Caco-2 (cell line): ENCODE measurements at regions not wholly inside any gene's neighbourhood (a gene's known extent, or its start where the extent isn't known, plus 50 kb on each side); places are given as distances from the start of the nearest gene placed in this dataset.

Experiments
- BruUV-seq: library from RNA; stranded (reverse); fragments of 400-500 nt; replicated peaks from 2 replicates; lab custom pipeline; 2021; lab: Mats Ljungman, UMichigan
- CTCF ChIA-PET: fragments of 300-600 bp; sonication (Branson Sonifier 250); formaldehyde crosslinking; loops from one replicate; lab custom pipeline; 2022; ENCODE audit warnings: antibody characterized with exemption; lab: Charles Lee
- POLR2A ChIA-PET: fragments of 300-600 bp; sonication (Branson Sonifier 250); formaldehyde crosslinking; loops from one replicate; lab custom pipeline; 2022; ENCODE audit warnings: antibody characterized with exemption; lab: Charles Lee
- DNase-seq, 2 experiments: peaks; one replicate each; pipeline versions ENCODE4 v3.0.0 to v3.0.0-alpha.2; 2020 to 2022
- H3K27me3 ChIP-seq: replicated peaks from 2 replicates; pipeline ENCODE4 v1.6.0; 2011; ENCODE audit warnings: low read length; ENCODE audit not compliant: control insufficient read depth, insufficient read depth
- H3K36me3 ChIP-seq: 2 replicates; pipeline ENCODE4 v1.5.1; 2011; ENCODE audit warnings: low read length; ENCODE audit not compliant: control insufficient read depth, insufficient read depth
- H3K4me1 ChIP-seq: fragments of 250-450 bp; sonication (Bioruptor Pico); 2 replicates; pipeline ENCODE4 v1.5.1; 2020; ENCODE audit warnings: mild to moderate bottlenecking
- H3K4me3 ChIP-seq: 2 replicates; pipeline ENCODE4 v1.5.1; 2011; ENCODE audit warnings: low read depth, mild to moderate bottlenecking, control low read depth, low read length
- H3K9me3 ChIP-seq: fragments of 250-450 bp; sonication (Bioruptor Pico); 2 replicates; pipeline ENCODE4 v1.5.1; 2020; ENCODE audit warnings: mild to moderate bottlenecking, moderate library complexity
- H3K27ac Mint-ChIP-seq: one replicate; pipeline ENCODE4 v1.8.0; 2022; ENCODE audit warnings: mixed read lengths; ENCODE audit not compliant: unreplicated experiment
- H3K27me3 Mint-ChIP-seq: one replicate; pipeline ENCODE4 v1.8.0; 2022; ENCODE audit warnings: mixed read lengths; ENCODE audit not compliant: insufficient read depth, unreplicated experiment
- H3K36me3 Mint-ChIP-seq: one replicate; pipeline ENCODE4 v1.8.0; 2022; ENCODE audit warnings: mild to moderate bottlenecking, mixed read lengths; ENCODE audit not compliant: insufficient read depth, unreplicated experiment
- H3K4me1 Mint-ChIP-seq: one replicate; pipeline ENCODE4 v1.8.0; 2022; ENCODE audit warnings: low read depth, mixed read lengths; ENCODE audit not compliant: unreplicated experiment
- H3K4me3 Mint-ChIP-seq: one replicate; pipeline ENCODE4 v1.8.0; 2022; ENCODE audit warnings: mild to moderate bottlenecking, moderate library complexity, mixed read lengths; ENCODE audit not compliant: unreplicated experiment
- H3K9me3 Mint-ChIP-seq: one replicate; pipeline ENCODE4 v1.8.0; 2022; ENCODE audit warnings: mixed read lengths; ENCODE audit not compliant: unreplicated experiment
- intact Hi-C: fragments of 100-400 bp; cut with micrococcal nuclease; formaldehyde crosslinking; loops from one replicate; pipeline ENCODE4 v1.10.0; 2022; ENCODE audit not compliant: unreplicated experiment
- TF ChIP-seq, protein P1 (sequence below), 2 experiments: fragments of 200-600 bp in 1 of 2; IDR thresholded peaks; 1 replicate in 1 of 2; 2 replicates in 1 of 2; pipeline versions ENCODE4 v1.5.1 to v1.8.0; 2011 to 2022; ENCODE audit warnings: antibody characterized with exemption in 1 of 2, control low read depth in 1 of 2, inconsistent platforms in 1 of 2, low read depth in 1 of 2, low read length in 1 of 2, mild to moderate bottlenecking in 1 of 2, moderate library complexity in 1 of 2; ENCODE audit not compliant: insufficient read depth in 1 of 2, severe bottlenecking in 1 of 2, unreplicated experiment in 1 of 2

DNA sequence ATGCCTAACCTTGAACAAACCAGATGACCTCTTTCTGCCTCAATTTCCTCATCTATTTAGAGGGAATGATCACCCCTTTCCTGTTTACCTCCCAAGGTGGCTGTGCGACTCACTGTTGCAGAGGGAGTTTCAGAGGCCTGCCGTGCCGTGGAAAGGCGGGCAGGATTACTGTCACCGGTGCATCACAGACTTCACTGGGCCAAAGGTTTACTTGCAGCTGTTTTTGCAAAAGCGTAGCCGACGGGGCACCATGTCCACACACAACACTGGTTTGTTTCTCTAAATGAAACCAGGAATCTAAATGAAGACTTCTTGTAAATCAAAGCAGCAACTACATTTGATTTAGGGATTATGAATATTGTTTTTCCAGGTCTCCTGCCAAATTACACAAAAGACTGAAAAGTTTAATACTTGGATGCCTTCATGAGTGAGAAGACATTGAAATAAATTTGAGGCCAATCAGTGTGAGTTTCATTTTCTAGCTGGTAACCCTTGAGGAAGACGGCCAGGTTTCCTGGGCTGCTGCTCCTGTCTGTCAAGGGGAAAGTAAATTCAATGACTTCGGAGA, 696.1 kb upstream of the TMEM132C start:
- TF ChIP-seq, protein P1, sequence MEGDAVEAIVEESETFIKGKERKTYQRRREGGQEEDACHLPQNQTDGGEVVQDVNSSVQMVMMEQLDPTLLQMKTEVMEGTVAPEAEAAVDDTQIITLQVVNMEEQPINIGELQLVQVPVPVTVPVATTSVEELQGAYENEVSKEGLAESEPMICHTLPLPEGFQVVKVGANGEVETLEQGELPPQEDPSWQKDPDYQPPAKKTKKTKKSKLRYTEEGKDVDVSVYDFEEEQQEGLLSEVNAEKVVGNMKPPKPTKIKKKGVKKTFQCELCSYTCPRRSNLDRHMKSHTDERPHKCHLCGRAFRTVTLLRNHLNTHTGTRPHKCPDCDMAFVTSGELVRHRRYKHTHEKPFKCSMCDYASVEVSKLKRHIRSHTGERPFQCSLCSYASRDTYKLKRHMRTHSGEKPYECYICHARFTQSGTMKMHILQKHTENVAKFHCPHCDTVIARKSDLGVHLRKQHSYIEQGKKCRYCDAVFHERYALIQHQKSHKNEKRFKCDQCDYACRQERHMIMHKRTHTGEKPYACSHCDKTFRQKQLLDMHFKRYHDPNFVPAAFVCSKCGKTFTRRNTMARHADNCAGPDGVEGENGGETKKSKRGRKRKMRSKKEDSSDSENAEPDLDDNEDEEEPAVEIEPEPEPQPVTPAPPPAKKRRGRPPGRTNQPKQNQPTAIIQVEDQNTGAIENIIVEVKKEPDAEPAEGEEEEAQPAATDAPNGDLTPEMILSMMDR (IDR thresholded peaks at IDR 0.05; ENCODE audit: insufficient read depth in 1 of 2, low read depth in 1 of 2, low read length in 1 of 2, severe bottlenecking in 1 of 2, unreplicated experiment in 1 of 2): no peak
- Histone ChIP-seq H3K4me1 (no peaks in the 10 kb centered on the region), H3K9me3 (no peaks in the 10 kb centered on the region), H3K4me3 (no peak overlapping the region), H3K36me3 (no peaks in the 10 kb centered on the region), H3K27me3 (no peaks in the 10 kb centered on the region)
- H3K4me3 Mint-ChIP-seq: no peak overlapping the region
- no peak overlapping the region for H3K27ac Mint-ChIP-seq
- ChIA-PET POLR2A (no interaction called here), CTCF (no interaction called here)
- H3K4me1 Mint-ChIP-seq: no peaks in the 10 kb centered on the region
- intact Hi-C loops: no loop called here
- no peak for DNase-seq
- peaks cover 4% of the 10 kb centered on the region for H3K27me3 Mint-ChIP-seq
- BruUV-seq: no TSS peak
- peaks cover 13% of the 10 kb centered on the region for H3K9me3 Mint-ChIP-seq
- H3K36me3 Mint-ChIP-seq: no peaks in the 10 kb centered on the region

DNA sequence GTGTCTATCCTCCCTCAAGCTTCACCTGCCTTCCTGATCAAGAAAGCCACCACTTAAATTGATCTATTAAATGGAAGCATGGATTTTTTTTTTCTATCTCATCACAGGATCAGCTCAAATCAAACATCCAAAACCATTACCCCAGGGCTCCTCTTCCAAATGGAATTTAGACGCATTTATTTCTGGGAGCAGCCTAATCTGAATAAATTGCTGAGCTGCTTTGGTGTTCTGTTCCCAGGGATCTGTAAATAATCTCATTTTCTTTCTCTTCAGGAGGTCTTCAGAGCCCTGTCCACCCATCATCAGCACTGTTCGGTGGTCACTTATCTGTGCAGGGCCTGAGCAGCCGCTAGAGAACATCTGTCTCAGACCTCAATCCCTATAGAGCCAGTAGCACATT, 695.4 kb upstream of the TMEM132C start:
- no peak overlapping the region for H3K4me3 Mint-ChIP-seq

DNA sequence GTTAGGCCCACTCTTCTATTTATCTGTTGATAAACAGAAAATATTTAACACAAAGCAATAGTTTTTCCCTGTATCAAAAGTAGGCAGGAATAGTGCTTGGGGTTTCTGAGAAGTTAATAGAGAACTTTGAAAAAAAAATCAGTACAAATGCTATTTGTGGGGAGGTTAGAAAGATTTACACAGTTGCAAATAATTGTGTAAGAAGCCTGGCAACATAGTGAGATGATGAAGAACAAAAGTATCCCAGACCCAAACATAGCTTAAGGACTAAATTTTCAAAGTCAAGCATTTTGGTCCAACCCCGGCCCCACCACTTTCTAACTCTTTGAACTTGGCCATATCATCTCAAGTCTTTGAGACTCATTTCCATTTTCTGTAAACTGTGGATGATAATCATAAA, 687.5 kb upstream of the TMEM132C start:
- Mint-ChIP-seq H3K4me3 (no peak overlapping the region), H3K27me3 (no peaks in the 10 kb centered on the region), H3K9me3 (no peaks in the 10 kb centered on the region), H3K4me1 (no peaks in the 10 kb centered on the region), H3K27ac (no peak overlapping the region), H3K36me3 (no peaks in the 10 kb centered on the region)
- no peak for DNase-seq
- TF ChIP-seq, protein P1 (IDR thresholded peaks at IDR 0.05; ENCODE audit: insufficient read depth in 1 of 2, low read depth in 1 of 2, low read length in 1 of 2, severe bottlenecking in 1 of 2, unreplicated experiment in 1 of 2): no peak
- intact Hi-C loops: no loop called here
- ChIA-PET POLR2A (no interaction called here), CTCF (no interaction called here)
- H3K4me1 ChIP-seq: no peaks in the 10 kb centered on the region
- no peaks in the 10 kb centered on the region for H3K36me3 ChIP-seq
- H3K9me3 ChIP-seq: no peaks in the 10 kb centered on the region
- no peak overlapping the region for H3K4me3 ChIP-seq
- BruUV-seq: no TSS peak
- H3K27me3 ChIP-seq: no peaks in the 10 kb centered on the region

More for the DNA sequence above, 695.4 kb upstream of the TMEM132C start:
- Histone ChIP-seq H3K4me1 (no peaks in the 10 kb centered on the region), H3K4me3 (no peak overlapping the region), H3K27me3 (no peaks in the 10 kb centered on the region), H3K9me3 (no peaks in the 10 kb centered on the region), H3K36me3 (no peaks in the 10 kb centered on the region)
- H3K4me1 Mint-ChIP-seq: no peaks in the 10 kb centered on the region
- BruUV-seq: no TSS peak
- peaks cover 13% of the 10 kb centered on the region for H3K9me3 Mint-ChIP-seq
- ChIA-PET POLR2A (no interaction called here), CTCF (no interaction called here)
- H3K36me3 Mint-ChIP-seq: no peaks in the 10 kb centered on the region
- no peak for DNase-seq
- TF ChIP-seq, protein P1 (IDR thresholded peaks at IDR 0.05; ENCODE audit: insufficient read depth in 1 of 2, low read depth in 1 of 2, low read length in 1 of 2, severe bottlenecking in 1 of 2, unreplicated experiment in 1 of 2): no peak
- intact Hi-C loops: no loop called here
- peaks cover 4% of the 10 kb centered on the region for H3K27me3 Mint-ChIP-seq
- no peak overlapping the region for H3K27ac Mint-ChIP-seq
